Tibial nerve (tissue), 4 donors: ENCODE measurements at regions not wholly inside any gene's neighbourhood (a gene's known extent, or its start where the extent isn't known, plus 50 kb on each side); places are given as distances from the start of the nearest gene placed in this dataset.

Experiments
- DNase-seq, 2 donors: peaks; one replicate each; pipeline ENCODE4 v3.0.0-alpha.2; 2019; ENCODE audit warnings: low spot score in 2 of 2
- H3K27ac ChIP-seq, 4 donors: fragments of 200-600 bp; sonication (generic) in 3 of 4; one replicate each; pipeline ENCODE4 v1.5.1; 2017 to 2019; ENCODE audit warnings: mild to moderate bottlenecking in 1 of 4
- H3K27me3 ChIP-seq, 2 donors: fragments of 200-600 bp; sonication (generic) in 1 of 2; one replicate each; pipeline versions ENCODE4 v1.5.1 to v1.6.0; 2017 to 2019
- H3K36me3 ChIP-seq, 3 donors: fragments of 200-600 bp; sonication (generic); one replicate each; pipeline ENCODE4 v1.5.1; 2018 to 2019
- H3K4me1 ChIP-seq, 4 donors: fragments of 200-600 bp; sonication (generic) in 3 of 4; one replicate each; pipeline ENCODE4 v1.5.1; 2017 to 2019
- H3K4me3 ChIP-seq, 4 donors: fragments of 200-600 bp; sonication (generic) in 3 of 4; one replicate each; pipeline ENCODE4 v1.5.1; 2017 to 2019; ENCODE audit warnings: mild to moderate bottlenecking in 1 of 4, moderate library complexity in 1 of 4
- H3K9me3 ChIP-seq, 4 donors: fragments of 200-600 bp; sonication (generic) in 3 of 4; one replicate each; pipeline ENCODE4 v1.5.1; 2017 to 2019
- CTCF ChIP-seq, 5 experiments: fragments of 200-600 bp in 3 of 5; fragments of 450-650 bp in 2 of 5; sonication (generic) in 3 of 5; IDR thresholded peaks; one replicate each; pipeline ENCODE4 v1.5.1; 2016 to 2019; ENCODE audit warnings: antibody characterized with exemption in 5 of 5, mild to moderate bottlenecking in 3 of 5, moderate library complexity in 2 of 5
- EP300 ChIP-seq, 2 donors: sonication (generic); formaldehyde crosslinking; IDR thresholded peaks; one replicate each; pipeline ENCODE4 v1.6.1; 2017; ENCODE audit warnings: antibody characterized with exemption in 2 of 2, mild to moderate bottlenecking in 1 of 2
- POLR2A ChIP-seq, 2 donors: fragments of 450-650 bp; IDR thresholded peaks; one replicate each; pipeline ENCODE4 v1.6.1; 2017; ENCODE audit warnings: antibody characterized with exemption in 2 of 2, mild to moderate bottlenecking in 2 of 2, moderate library complexity in 2 of 2
- WGBS, 2 donors: methylation state at CpG; one replicate each; pipeline ENCODE4 v1.1.5; 2018; 5-methylcytosine and 5-hydroxymethylcytosine counted together

DNA sequence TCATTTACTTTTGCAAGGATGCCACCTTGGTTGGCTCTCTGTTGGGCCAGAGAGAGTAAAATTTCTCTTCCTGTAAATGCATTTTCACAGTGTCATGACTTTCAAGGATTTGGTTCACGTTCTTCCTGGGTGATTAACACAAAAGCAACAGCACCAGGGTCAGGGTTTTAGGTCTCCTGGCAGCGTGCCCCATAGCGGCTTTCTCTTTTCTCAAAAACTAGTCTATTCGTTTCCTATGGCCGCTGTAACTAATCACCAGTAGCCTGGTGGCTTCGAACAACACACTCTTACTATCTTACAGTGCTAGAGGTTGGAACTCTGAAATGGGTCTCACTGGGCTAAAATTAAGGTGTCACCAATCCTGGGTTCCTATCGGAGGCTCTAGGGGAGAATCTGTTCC is 56.3 kb upstream of the ACMSD start:
- no peaks in the 10 kb centered on the region for H3K4me1 ChIP-seq
- no peak overlapping the region for H3K27ac ChIP-seq

GRCh38 chr2:134782792-134783191 is 55.6 kb upstream of the ACMSD start:
- Histone ChIP-seq H3K36me3 (no peaks in the 10 kb centered on the region), H3K4me1 (no peaks in the 10 kb centered on the region), H3K27ac (no peak overlapping the region), H3K9me3 (peaks cover 0 to 4% (median 0%) of the 10 kb centered on the region in 4 donors), H3K4me3 (no peak overlapping the region), H3K27me3 (no peaks in the 10 kb centered on the region)
- no peak for DNase-seq
- 30 to 49% methylated on average over 3 of the region's 3 CpGs for WGBS, 2 donors
- TF ChIP-seq CTCF (IDR thresholded peaks at IDR 0.05) (no peak), POLR2A (IDR thresholded peaks at IDR 0.05) (no peak), EP300 (IDR thresholded peaks at IDR 0.05) (no peak)

More for the DNA sequence above, 56.3 kb upstream of the ACMSD start:
- TF ChIP-seq POLR2A (IDR thresholded peaks at IDR 0.05), result no peak
- no peak for TF ChIP-seq EP300 (IDR thresholded peaks at IDR 0.05)
- TF ChIP-seq CTCF (IDR thresholded peaks at IDR 0.05), result no peak
- Histone ChIP-seq H3K36me3 (no peaks in the 10 kb centered on the region), H3K27me3 (no peaks in the 10 kb centered on the region), H3K9me3 (peaks cover 0 to 4% (median 0%) of the 10 kb centered on the region in 4 donors), H3K4me3 (no peak overlapping the region)
- DNase-seq, result no peak
- 82 to 83% methylated on average over 7 of the region's 7 CpGs for WGBS, 2 donors

DNA sequence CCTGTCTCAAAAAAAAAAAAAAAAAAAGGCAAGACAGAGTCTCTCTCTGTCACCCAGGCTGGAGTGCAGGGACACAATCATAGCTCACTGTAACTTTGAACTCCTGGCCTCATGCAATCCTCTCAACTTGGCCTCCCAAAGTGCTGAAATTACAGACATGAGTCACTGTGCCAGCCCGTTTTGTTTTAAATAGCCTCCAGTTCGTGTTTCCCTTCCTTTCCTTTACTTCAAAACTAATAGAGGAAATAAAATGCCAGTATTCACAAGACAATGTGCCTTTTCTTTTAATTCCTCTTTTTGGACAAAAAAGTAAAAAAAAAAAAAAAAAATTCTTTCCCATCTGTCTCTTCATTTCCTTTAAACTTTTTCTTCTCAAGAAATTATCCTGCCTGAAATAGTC is 54.5 kb upstream of the ACMSD start:
- Histone ChIP-seq H3K4me3 (no peak overlapping the region), H3K9me3 (peaks cover 0 to 4% (median 0%) of the 10 kb centered on the region in 4 donors), H3K4me1 (no peaks in the 10 kb centered on the region), H3K27me3 (no peaks in the 10 kb centered on the region), H3K27ac (no peak overlapping the region), H3K36me3 (no peaks in the 10 kb centered on the region)
- WGBS, 2 donors, result 20 to 24% methylated on average over 2 of the region's 2 CpGs
- DNase-seq, result no peak
- TF ChIP-seq POLR2A (IDR thresholded peaks at IDR 0.05) (no peak), EP300 (IDR thresholded peaks at IDR 0.05) (peak; percentile 17 to 46)

- TF ChIP-seq POLR2A (IDR thresholded peaks at IDR 0.05) (no peak), EP300 (IDR thresholded peaks at IDR 0.05) (no peak), CTCF (IDR thresholded peaks at IDR 0.05) (no peak)
- Histone ChIP-seq H3K27me3 (no peaks in the 10 kb centered on the region), H3K27ac (no peak overlapping the region), H3K4me1 (no peaks in the 10 kb centered on the region), H3K9me3 (peaks cover 0 to 4% (median 0%) of the 10 kb centered on the region in 4 donors), H3K36me3 (no peaks in the 10 kb centered on the region), H3K4me3 (no peak overlapping the region)
- DNase-seq, result no peak
- WGBS, 2 donors, result 77 to 81% methylated on average over 8 of the region's 8 CpGs
Measured at GRCh38 chr2:134785659-134786430, 52.6 kb upstream of the ACMSD start.

DNA sequence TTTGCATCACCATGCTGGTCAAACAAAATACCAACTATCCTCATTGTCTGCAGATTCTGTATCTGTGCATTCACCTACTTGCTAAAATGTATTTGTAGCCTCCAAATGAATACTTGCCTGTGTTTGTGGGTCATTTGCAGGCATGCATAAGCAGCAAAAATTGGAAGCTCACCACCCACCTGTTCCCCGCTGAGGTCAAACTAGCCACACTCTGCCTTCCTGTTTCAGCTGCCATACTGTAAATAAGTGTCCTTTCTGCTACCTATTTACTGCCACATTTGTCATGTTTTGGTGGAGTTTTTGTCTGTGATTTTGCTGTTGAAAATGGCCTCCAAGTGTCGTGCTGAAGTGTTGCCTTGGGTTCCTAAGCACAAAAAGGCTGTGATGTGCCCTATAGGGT is 50.0 kb upstream of the ACMSD start:
- H3K36me3 ChIP-seq, result no peaks in the 10 kb centered on the region
- no peaks in the 10 kb centered on the region for H3K27me3 ChIP-seq
- TF ChIP-seq POLR2A (IDR thresholded peaks at IDR 0.05), result no peak
- no peak for TF ChIP-seq CTCF (IDR thresholded peaks at IDR 0.05)
- no peak for TF ChIP-seq EP300 (IDR thresholded peaks at IDR 0.05)
- DNase-seq, result no peak
- H3K4me1 ChIP-seq, result no peaks in the 10 kb centered on the region
- WGBS, 2 donors, result 85 to 93% methylated on average over 2 of the region's 2 CpGs
- peaks cover 0 to 4% (median 0%) of the 10 kb centered on the region in 4 donors for H3K9me3 ChIP-seq
- H3K4me3 ChIP-seq, result no peak overlapping the region
- H3K27ac ChIP-seq, result no peak overlapping the region
